WTC11 (cell line): ENCODE measurements at regions not wholly inside any gene's neighbourhood (a gene's known extent, or its start where the extent isn't known, plus 50 kb on each side); places are given as distances from the start of the nearest gene placed in this dataset.
"Not testable (repeated sequence)": the region's sequence is repeated elsewhere in the genome, so short reads cannot be mapped to it uniquely, and the experiment has no call there.

ENCODE experiments used
- CBFB ChIP-seq: sonication (generic); formaldehyde crosslinking; IDR thresholded peaks from 2 replicates; pipeline ENCODE4 v1.8.1; 2022; ENCODE audit warnings: mild to moderate bottlenecking, low read depth, missing genetic modification reagents
- CREM ChIP-seq: sonication (generic); formaldehyde crosslinking; IDR thresholded peaks from 2 replicates; pipeline ENCODE4 v1.8.1; 2022; ENCODE audit warnings: mild to moderate bottlenecking, missing genetic modification reagents, moderate library complexity
- CTCF ChIP-seq: fragments of 200-600 bp; IDR thresholded peaks from 2 replicates; pipeline ENCODE4 v1.8.0; 2022; ENCODE audit warnings: antibody characterized with exemption
- FOXJ3 ChIP-seq: sonication (generic); formaldehyde crosslinking; IDR thresholded peaks from 2 replicates; pipeline ENCODE4 v1.9.0; 2021; ENCODE audit warnings: missing genetic modification reagents, mild to moderate bottlenecking, borderline replicate concordance
- GRHL2 ChIP-seq: fragments of 250-450 bp; sonication (Bioruptor Pico); IDR thresholded peaks from 2 replicates; pipeline ENCODE4 v1.8.0; 2022; ENCODE audit warnings: mild to moderate bottlenecking, moderate library complexity; ENCODE audit not compliant: insufficient replicate concordance, severe bottlenecking
- JAZF1 ChIP-seq: fragments of 250-450 bp; sonication (Bioruptor Pico); IDR thresholded peaks from 2 replicates; pipeline ENCODE4 v1.9.0; 2021; ENCODE audit warnings: moderate library complexity, mild to moderate bottlenecking, inconsistent platforms
- NFE2L1 ChIP-seq: sonication (generic); formaldehyde crosslinking; IDR thresholded peaks from 2 replicates; pipeline ENCODE4 v1.8.1; 2023; ENCODE audit warnings: missing genetic modification reagents
- NFYB ChIP-seq: sonication (generic); formaldehyde crosslinking; conservative IDR thresholded peaks from 2 replicates; pipeline ENCODE4 v1.8.0; 2022; ENCODE audit warnings: low read depth, missing genetic modification reagents
- NR2C2 ChIP-seq: sonication (generic); formaldehyde crosslinking; IDR thresholded peaks from 2 replicates; pipeline ENCODE4 v1.8.0; 2022; ENCODE audit warnings: mild to moderate bottlenecking, missing genetic modification reagents
- TCF7 ChIP-seq: sonication (generic); formaldehyde crosslinking; IDR thresholded peaks from 2 replicates; pipeline ENCODE4 v1.8.0; 2022; ENCODE audit warnings: mild to moderate bottlenecking, low read depth, missing genetic modification reagents, moderate library complexity
- USF2 ChIP-seq: sonication (generic); formaldehyde crosslinking; IDR thresholded peaks from 2 replicates; pipeline ENCODE4 v1.8.1; 2023; ENCODE audit warnings: mild to moderate bottlenecking, missing genetic modification reagents, moderate library complexity
- ZNF121 ChIP-seq: sonication (generic); formaldehyde crosslinking; IDR thresholded peaks from 2 replicates; pipeline ENCODE4 v1.8.0; 2023; ENCODE audit warnings: missing genetic modification reagents

DNA sequence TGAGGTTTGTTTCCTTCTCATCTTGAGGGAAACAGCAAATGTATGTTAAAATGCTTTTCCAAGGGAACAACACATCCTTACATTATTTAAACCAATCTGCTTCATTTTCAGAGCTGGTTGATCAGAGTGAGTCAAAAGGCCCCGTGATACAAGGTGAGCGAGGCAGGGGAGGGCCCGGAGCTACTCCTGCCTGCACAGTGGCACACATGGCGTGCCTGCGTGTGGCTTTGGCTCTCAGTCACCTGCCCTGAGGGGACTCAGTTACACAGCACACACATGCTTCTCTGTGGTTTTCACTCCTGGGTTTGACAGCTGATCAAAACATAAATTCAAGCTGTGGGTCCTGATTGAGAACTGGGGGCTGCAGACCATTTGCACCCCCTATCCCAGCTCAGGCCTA is 105.3 kb downstream of the NSUN5 start:
- TF ChIP-seq GRHL2 (CRISPR knock-in tag); CBFB; CTCF; NFE2L1; ZNF121 (CRISPR knock-in tag); CREM (CRISPR knock-in tag); NR2C2; FOXJ3; USF2 (CRISPR knock-in tag); NFYB (CRISPR knock-in tag); TCF7 (CRISPR knock-in tag); JAZF1 (CRISPR knock-in tag): not testable (repeated sequence)
